SH-SY5Y (cell line): ENCODE measurements at regions not wholly inside any gene's neighbourhood (a gene's known extent, or its start where the extent isn't known, plus 50 kb on each side); places are given as distances from the start of the nearest gene placed in this dataset.

Experiments used
- GATA2 ChIP-seq: IDR thresholded peaks from 2 replicates; pipeline ENCODE4 v1.6.1; 2011; ENCODE audit warnings: mild to moderate bottlenecking, low read depth, low read length
- GATA3 ChIP-seq: IDR thresholded peaks from 2 replicates; pipeline ENCODE4 v1.6.1; 2011; ENCODE audit warnings: low read depth, mild to moderate bottlenecking, low read length, moderate library complexity

DNA sequence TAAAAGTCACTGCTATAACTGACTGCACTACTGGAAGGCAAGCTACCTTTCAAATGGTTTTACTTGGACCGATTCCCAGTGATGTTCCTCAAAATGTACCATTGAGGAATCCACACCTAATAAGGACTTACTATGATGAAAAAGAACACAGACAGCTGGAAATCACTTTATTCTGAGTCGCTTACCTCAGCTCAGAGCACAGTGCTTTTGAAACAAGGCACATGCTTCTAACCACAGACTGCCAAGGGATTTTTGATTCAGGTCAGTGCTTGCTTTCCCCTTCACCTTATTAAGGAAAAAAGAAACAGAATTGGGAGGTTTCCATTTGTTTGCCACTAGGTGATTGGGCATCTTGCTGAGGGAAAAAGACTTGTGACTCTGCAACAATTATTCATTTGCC is 707.5 kb upstream of the FSHR start:
- TF ChIP-seq GATA3 (no peak), GATA2 (no peak)

DNA sequence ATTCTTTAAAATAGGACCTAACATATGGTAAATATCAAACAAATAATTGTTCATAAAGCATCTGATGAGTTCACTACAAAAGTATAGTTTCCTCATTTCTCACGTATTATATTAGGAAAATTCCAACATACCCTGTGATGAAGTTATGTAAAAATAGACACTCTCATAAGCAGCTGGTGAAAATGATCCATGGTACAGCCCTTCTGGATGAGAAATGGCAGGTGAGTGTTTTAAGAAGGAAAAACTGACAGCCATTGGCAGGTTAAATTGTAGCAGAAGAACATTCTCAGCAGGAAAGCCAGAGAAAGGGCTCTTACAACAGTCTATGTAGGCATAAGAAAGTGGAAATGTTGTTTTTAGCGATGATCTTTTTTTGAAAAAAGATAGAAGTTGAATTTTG is 706.5 kb upstream of the FSHR start:
- TF ChIP-seq GATA2 (no peak), GATA3 (no peak)

DNA sequence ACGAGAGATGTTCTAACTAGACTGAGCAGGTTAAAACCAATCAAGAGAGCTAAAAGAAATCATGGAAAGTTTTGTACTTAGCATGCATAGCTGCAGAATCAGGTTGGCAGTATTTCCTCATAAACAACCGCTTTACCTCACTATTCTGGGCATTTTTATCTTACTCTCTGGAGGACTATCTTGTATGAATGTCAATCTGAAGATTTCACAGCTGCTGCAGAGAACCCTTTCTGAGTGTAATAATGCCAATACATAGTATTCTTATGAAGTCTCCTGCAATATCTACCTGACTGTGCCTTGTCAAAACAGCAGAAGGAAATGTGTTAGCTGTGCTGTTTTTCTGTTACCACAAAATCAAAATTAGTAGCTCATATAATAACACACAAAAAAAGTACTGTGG is 705.9 kb upstream of the FSHR start:
- no peak for TF ChIP-seq GATA3
- no peak for TF ChIP-seq GATA2

DNA sequence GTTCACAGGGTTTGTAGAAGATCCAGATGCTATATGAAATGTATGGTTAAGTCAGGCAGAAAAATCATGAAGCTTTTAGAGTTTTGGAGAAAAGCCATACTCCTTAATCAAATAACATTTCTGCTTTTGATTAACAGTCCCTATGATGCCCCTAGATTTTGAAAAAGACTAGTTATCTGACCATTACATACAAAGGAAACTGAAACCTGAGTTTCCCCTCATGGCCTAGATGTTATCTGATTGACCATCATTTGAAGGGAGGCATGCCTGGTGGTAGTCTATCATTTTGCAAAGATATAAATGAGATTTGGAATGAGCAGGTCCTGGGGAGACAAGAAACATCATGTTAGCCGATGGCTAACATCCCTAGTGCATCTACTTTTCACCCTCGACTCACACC is 704.3 kb upstream of the FSHR start:
- TF ChIP-seq GATA3 (peak; percentile 96), GATA2 (peak; percentile 93)

DNA sequence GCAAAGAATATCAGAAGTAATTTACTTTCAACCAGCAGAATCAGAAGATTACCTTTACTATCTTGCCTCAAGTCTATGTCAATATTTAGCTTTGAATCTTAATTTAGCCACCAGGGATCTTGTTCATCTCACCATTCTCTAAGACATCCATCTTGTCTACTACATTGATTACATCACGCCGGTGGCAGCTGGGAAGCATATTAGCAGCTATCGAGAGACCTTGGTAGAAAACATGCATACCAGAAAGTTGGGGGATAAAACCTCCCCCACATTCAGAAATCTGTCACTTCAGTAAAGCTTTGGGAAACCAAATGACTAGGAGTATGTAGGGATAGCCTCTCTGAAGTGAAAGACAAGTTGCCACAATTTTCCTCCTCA is 703.8 kb upstream of the FSHR start:
- TF ChIP-seq GATA3, result no peak
- no peak for TF ChIP-seq GATA2

DNA sequence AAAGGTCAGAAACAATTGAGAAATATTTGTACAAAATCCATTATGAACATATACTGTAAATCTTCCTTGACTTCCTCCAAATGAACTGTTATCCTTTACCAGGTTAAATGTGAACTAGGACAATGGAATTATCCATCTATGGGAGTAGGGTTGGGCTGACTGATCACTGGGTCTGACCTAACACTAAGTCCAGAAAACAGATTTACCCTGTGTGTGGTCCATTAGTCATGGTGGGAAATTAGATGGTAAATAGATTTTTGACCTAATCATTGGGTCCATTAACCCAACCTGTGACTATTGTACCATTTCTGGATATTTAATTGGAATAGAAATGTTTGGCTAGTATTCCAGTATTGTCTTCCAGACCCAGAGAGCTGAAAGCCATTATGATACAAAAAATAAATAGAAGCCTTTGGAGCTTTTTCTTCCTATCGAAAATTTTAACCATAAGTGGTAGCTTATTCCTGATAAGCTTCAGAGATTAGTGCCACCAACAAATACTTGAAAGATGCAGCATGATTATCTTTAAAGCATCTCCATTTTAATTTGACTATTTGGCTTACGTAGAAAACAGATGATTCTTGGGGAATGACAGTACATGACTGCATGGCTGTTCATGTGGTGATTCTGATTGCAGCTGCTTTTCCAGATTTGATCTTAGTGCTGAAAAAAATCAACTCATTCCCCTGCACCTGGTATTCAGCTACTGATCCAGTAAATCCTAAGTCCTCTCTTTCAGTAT is 703.2 kb upstream of the FSHR start:
- peak; percentile 79; the same call in 1 of the 2 replicates for TF ChIP-seq GATA2
- TF ChIP-seq GATA3, result peak; percentile 89

DNA sequence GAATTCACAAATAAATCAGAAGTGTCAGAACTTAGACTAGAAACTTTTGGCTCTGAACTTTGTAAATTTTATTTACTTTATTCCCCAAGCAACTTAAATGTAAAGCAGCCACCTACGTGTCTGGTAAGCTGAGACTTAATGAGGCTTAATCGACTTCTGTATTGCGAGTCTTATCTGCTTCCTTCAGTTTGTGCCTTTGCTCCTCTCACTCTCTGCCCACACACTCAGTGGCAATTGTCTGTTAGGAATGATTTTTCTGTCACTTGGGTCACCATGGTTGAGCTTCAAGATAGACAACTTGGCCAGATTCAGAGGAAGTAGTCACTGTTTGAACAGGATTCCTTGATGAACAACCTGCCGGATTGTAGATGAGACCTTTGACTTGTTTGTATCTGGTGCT is 691.4 kb upstream of the FSHR start:
- no peak for TF ChIP-seq GATA3

DNA sequence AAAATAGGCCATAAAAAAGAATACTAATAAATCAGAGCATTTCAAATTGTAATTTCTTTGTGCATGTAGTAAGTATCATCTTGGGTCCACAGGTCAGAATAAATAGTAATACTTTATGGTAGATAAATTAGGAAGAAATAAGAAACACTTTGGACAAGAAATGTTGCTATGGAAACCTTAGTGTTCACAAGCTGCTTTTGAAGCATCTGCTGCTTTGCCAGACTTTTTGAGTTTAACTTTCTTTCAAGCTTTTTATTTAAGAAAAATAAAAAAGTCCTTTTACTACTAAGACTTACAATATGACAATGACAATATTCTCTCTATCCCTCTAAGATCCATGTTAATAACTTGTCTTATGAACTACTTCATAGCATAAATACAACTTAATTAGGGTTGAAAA is 690.7 kb upstream of the FSHR start:
- TF ChIP-seq GATA3, result no peak
- TF ChIP-seq GATA2, result no peak

DNA sequence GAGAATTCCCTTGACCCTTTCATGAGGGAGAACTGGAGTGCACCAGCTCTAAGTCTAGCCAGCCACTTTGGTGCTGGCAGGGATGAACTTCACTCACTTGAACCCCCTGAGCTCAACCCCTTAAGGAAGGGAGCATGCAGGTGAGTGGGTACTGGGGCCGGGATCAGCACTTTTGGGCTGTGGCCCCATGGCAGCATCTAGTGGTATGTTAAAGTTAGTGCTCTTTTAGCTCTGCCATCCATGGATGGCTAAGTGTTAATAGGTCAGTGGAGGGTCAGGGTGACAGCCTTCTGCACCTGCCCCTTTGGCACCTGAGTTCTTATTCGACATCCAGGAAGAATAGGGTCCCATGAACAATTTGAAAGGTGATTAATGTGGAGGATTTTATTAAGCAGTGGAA is 689.0 kb upstream of the FSHR start:
- no peak for TF ChIP-seq GATA3
- no peak for TF ChIP-seq GATA2

DNA sequence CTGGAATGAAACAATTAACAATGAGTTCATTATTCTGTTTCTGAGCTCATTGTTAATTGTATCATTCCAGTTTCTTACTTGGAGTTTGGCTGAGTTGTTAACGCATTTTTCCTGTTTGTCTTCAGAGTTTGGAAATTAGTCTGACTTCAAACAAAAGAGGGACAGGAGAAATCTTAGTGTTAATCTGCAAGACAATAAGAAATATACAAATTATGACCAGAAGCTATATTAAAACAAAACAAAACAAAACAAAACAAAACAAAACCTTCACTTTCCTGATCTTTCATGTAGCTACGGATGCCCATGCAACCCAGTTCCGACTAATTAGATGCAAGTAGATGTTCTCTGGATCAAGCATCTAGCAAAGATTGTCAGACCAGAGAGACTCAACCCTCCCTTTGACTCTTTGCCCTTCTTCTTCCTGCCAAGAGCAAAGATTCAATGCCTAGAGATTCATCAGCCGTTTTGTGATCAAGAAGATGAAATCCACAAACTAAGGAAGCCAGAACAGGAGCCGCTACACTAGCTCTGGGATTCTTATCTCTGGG is 686.2 kb upstream of the FSHR start:
- TF ChIP-seq GATA2, result no peak
- TF ChIP-seq GATA3, result no peak

DNA sequence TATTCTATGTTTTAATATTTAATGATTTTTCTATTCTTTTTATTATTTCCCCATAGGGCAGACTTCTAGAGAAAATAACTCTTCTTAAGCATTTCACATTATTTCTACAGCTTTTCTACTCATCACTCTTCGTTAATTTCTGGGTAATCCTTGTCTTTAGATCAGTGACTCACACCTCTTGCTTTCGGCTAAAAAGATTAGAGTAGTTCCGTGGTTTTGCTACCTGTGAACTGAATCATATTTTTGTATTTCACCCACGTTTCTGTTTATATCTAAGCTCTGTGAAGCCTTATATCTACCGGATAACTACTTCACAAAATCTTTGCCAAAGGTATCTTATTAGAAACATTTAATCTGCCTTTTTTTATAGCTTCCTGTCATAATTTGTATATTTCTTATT is 685.5 kb upstream of the FSHR start:
- no peak for TF ChIP-seq GATA2
- TF ChIP-seq GATA3, result no peak

DNA sequence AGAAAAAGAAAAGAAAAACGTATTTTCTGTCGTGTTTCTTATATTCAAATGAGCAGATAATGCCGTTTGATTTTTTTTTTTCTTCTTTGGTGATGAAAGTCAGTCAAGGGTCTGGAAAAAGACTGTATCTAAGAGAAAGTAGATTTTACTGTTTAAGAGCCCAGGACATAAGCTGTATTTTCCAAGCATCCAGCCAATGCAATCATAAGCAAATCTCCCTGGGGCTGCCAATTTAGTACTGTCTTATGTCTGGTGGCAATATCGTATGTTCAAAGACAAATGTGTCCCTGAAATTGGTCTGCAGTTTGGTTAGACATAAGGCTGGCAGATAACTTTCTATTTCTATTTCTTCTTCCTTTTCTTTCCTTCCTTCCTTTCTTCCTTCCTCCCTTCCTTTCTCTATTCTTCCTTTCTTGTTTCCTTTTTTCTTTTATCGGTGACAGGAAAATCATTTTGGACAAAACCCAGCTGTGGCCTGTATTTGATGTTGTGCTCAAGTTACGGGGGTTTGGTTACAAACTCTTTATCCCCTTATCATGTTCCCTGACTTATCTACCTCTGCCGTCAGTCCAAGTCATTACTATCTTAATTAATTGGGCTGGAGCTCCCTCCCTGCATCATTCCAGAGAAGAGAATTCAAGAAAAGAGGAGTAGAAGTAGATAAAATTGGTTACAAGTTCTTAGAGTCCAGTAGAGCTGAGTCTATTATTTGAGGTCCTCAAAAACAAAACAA is 683.4 kb upstream of the FSHR start:
- TF ChIP-seq GATA3, result no peak
- TF ChIP-seq GATA2, result no peak

DNA sequence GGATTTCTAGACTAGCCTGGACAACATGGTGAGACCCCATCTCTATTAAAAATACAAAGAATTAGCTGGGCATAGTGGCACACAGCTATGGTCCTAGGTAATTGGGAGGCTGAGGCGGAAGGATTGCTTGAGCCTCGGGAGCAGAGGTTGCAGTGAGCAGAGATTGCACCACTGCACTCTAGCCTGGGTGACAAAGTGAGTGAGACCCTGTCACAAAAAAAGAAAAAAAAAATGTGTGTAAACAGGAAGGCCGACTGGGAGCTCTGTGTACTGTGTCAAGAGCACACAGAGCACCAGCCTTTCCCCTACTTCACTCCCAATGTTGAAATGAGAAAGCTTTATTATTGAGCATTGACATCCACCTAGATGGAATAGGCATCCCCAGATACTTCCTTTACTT is 681.7 kb upstream of the FSHR start:
- TF ChIP-seq GATA2 (no peak), GATA3 (no peak)

DNA sequence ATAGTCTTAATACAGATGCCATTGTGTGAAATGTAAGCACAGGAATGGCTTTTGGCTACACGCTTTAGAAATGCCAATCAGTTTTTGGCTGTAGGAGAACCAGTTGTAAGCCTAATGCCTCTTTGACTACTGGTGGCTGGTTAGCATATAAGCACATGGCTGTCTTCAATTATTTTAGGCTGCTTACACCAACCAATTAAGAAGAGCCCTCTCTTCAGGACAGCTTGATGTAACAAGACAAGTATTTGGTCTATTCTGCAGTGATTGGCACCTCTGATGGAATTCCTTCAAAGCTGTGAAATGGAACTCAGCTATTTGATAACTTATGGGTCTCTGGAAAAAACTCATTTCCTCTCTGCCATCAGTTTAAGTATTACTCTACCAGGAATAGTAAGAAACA is 680.1 kb upstream of the FSHR start:
- no peak for TF ChIP-seq GATA2
- no peak for TF ChIP-seq GATA3

DNA sequence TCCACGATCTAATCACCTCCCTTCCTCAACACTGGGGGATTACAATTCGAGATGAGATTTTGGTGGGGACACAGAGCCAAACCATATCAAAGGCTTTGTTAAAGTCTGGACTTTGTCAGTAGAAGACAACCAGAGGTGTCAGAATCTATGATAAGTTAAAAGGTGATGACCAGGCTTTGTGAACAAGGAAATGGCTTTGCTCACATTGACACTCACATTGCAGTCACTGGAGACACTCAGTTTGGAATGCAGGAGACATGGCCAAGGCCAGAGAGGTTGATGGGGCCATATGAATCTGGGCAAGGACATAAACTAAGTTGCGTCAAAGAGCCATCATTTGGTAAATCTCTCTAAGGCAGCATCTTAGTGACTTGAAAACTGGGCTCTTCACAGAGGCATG is 678.2 kb upstream of the FSHR start:
- TF ChIP-seq GATA3 (no peak), GATA2 (no peak)

DNA sequence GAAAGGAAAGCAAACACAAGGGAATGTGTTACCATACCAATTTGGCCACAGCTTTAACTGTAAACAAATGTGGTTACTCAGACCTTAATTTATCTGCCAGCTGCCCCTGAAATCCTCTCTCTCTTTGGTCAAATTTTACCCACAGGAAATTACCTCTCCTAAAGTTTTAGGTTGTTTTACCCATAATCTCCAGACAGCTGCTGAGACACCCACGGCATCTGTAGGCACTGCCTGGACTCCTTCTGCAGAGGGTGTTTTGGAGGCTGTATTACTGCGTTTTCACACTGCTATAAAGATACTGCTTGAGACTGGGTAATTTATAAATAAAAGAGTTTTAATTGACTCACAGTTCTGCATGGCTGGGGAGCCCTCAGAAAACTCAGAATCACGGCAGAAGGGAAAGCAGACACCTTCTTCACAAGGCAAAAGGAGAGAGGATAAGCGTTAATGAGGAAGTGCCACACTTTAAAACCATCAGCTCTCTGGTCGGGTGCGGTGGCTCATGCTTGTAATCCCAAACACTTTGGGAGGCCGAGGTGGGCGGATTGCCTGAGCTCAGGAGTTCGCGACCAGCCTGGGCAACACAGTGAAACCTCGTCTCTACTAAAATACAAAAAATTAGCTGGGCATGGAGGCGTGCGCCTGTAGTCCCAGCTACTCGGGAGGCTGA is 677.5 kb upstream of the FSHR start:
- no peak for TF ChIP-seq GATA2
- no peak for TF ChIP-seq GATA3
